A673 (cell line): ENCODE measurements at regions not wholly inside any gene's neighbourhood (a gene's known extent, or its start where the extent isn't known, plus 50 kb on each side); places are given as distances from the start of the nearest gene placed in this dataset.

Experiments used
- BruUV-seq: library from RNA; stranded (reverse); fragments of 400-500 nt; replicated peaks from 2 replicates; lab custom pipeline; 2021; lab: Mats Ljungman, UMichigan
- CTCF ChIA-PET: fragments of 300-600 bp; sonication (Branson Sonifier 250); formaldehyde crosslinking; loops from one replicate; lab custom pipeline; 2022; ENCODE audit warnings: antibody characterized with exemption; lab: Charles Lee
- POLR2A ChIA-PET: fragments of 300-600 bp; sonication (Branson Sonifier 250); formaldehyde crosslinking; loops from one replicate; lab custom pipeline; 2022; ENCODE audit warnings: antibody characterized with exemption; ENCODE audit not compliant: low non-redundant PET; lab: Charles Lee
- DNase-seq: peaks from one replicate; pipeline ENCODE4 v3.0.0-alpha.2; 2015; ENCODE audit warnings: low spot score
- H3K27ac ChIP-seq: fragments of 200-600 bp; sonication (generic); 2 replicates; pipeline ENCODE4 v1.5.1; 2016; ENCODE audit warnings: mixed run types, low read depth, mild to moderate bottlenecking, mixed read lengths, antibody characterized with exemption, low read length; ENCODE audit not compliant: poor library complexity, severe bottlenecking
- H3K27me3 ChIP-seq: fragments of 200-600 bp; sonication (generic); replicated peaks from 2 replicates; pipeline ENCODE4 v1.6.1; 2017; ENCODE audit warnings: mixed run types, low read depth, mild to moderate bottlenecking, mixed read lengths, antibody characterized with exemption, low read length; ENCODE audit not compliant: insufficient read depth, poor library complexity
- H3K36me3 ChIP-seq: fragments of 200-600 bp; sonication (generic); 2 replicates; pipeline ENCODE4 v1.6.1; 2016; ENCODE audit warnings: mixed run types, mild to moderate bottlenecking, mixed read lengths, antibody characterized with exemption, low read length; ENCODE audit not compliant: insufficient read depth, poor library complexity, severe bottlenecking
- H3K4me1 ChIP-seq: fragments of 200-600 bp; sonication (generic); 2 replicates; pipeline ENCODE4 v1.6.1; 2017; ENCODE audit warnings: mixed run types, mild to moderate bottlenecking, mixed read lengths, antibody characterized with exemption, low read length; ENCODE audit not compliant: insufficient read depth, poor library complexity, severe bottlenecking
- H3K4me3 ChIP-seq: fragments of 200-600 bp; sonication (generic); 2 replicates; pipeline ENCODE4 v1.5.1; 2016; ENCODE audit warnings: low read depth, mixed run types, mild to moderate bottlenecking, mixed read lengths, low read length; ENCODE audit not compliant: poor library complexity, severe bottlenecking
- H3K9me3 ChIP-seq: fragments of 200-600 bp; sonication (generic); 2 replicates; pipeline ENCODE4 v1.6.1; 2016; ENCODE audit warnings: mixed run types, low read depth, mild to moderate bottlenecking, mixed read lengths, antibody characterized with exemption, low read length; ENCODE audit not compliant: poor library complexity, severe bottlenecking
- EZH2 ChIP-seq: fragments of 200-600 bp; sonication (generic); IDR thresholded peaks from 2 replicates; pipeline ENCODE4 v1.6.1; 2017; ENCODE audit warnings: borderline replicate concordance, low read depth, mild to moderate bottlenecking, mixed read lengths, antibody characterized with exemption, low read length; ENCODE audit not compliant: poor library complexity, severe bottlenecking
- intact Hi-C: fragments of 100-400 bp; cut with micrococcal nuclease; formaldehyde crosslinking; loops from one replicate; pipeline ENCODE4 v1.10.0; 2022; ENCODE audit not compliant: unreplicated experiment
- TF ChIP-seq, protein P1 (sequence below): fragments of 300-800, 200-600 bp; sonication (generic); conservative IDR thresholded peaks from 2 replicates; pipeline ENCODE4 v1.5.1; 2017; ENCODE audit warnings: low read depth, mild to moderate bottlenecking, antibody characterized with exemption, low read length, moderate library complexity, mixed read lengths

GRCh38 chr1:5009376-5010065 lies 355.1 kb downstream of the AJAP1 start:
- no peak for TF ChIP-seq EZH2
- TF ChIP-seq, protein P1, sequence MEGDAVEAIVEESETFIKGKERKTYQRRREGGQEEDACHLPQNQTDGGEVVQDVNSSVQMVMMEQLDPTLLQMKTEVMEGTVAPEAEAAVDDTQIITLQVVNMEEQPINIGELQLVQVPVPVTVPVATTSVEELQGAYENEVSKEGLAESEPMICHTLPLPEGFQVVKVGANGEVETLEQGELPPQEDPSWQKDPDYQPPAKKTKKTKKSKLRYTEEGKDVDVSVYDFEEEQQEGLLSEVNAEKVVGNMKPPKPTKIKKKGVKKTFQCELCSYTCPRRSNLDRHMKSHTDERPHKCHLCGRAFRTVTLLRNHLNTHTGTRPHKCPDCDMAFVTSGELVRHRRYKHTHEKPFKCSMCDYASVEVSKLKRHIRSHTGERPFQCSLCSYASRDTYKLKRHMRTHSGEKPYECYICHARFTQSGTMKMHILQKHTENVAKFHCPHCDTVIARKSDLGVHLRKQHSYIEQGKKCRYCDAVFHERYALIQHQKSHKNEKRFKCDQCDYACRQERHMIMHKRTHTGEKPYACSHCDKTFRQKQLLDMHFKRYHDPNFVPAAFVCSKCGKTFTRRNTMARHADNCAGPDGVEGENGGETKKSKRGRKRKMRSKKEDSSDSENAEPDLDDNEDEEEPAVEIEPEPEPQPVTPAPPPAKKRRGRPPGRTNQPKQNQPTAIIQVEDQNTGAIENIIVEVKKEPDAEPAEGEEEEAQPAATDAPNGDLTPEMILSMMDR, result no peak
- no peak overlapping the region for H3K4me3 ChIP-seq
- no peaks in the 10 kb centered on the region for H3K36me3 ChIP-seq
- no peak overlapping the region for H3K27ac ChIP-seq
- peaks cover 3% of the 10 kb centered on the region for H3K9me3 ChIP-seq
- CTCF ChIA-PET, result no interaction called here
- no peak for DNase-seq
- BruUV-seq, result no TSS peak
- POLR2A ChIA-PET, result no interaction called here
- no peaks in the 10 kb centered on the region for H3K27me3 ChIP-seq
- intact Hi-C loops, result no loop called here
- H3K4me1 ChIP-seq, result no peaks in the 10 kb centered on the region

- no peaks in the 10 kb centered on the region for H3K36me3 ChIP-seq
- no peak overlapping the region for H3K27ac ChIP-seq
- H3K27me3 ChIP-seq, result no peaks in the 10 kb centered on the region
- CTCF ChIA-PET, result no interaction called here
- POLR2A ChIA-PET, result no interaction called here
- H3K9me3 ChIP-seq, result no peaks in the 10 kb centered on the region
- no peaks in the 10 kb centered on the region for H3K4me1 ChIP-seq
- H3K4me3 ChIP-seq, result no peak overlapping the region
- no peak for DNase-seq
- no peak for TF ChIP-seq EZH2
- TF ChIP-seq, protein P1, result no peak
- BruUV-seq, result no TSS peak
- intact Hi-C loops, result no loop called here
Measured at GRCh38 chr1:5005171-5005570, 350.8 kb downstream of the AJAP1 start.

DNA sequence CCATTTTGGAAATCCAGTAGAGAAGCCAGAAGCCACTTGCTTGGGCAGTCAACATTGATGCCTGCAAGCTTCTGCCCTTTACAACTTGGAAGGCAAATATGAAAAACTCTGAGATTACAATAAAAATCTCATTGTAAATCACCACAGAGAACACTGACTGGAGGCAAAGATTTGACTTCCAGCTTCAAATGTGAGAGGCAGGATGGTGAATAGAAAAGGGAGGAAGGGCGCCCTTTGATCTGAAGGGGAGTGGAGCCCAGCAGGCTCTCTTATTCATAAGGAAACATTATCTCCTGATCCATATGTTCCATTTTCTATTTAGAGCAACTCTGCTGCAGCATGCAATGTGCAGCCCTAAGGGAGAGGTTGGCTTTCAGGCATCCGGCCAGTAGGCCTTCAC lies 348.3 kb downstream of the AJAP1 start:
- Histone ChIP-seq H3K4me3 (no peak overlapping the region), H3K27ac (no peak overlapping the region), H3K36me3 (no peaks in the 10 kb centered on the region), H3K27me3 (no peaks in the 10 kb centered on the region), H3K4me1 (no peaks in the 10 kb centered on the region), H3K9me3 (no peaks in the 10 kb centered on the region)
- ChIA-PET POLR2A (no interaction called here), CTCF (no interaction called here)
- intact Hi-C loops, result no loop called here
- no peak for TF ChIP-seq EZH2
- TF ChIP-seq, protein P1, result no peak
- no TSS peak for BruUV-seq
- no peak for DNase-seq
